Upper lobe of left lung (tissue), 6 donors: ENCODE measurements at regions not wholly inside any gene's neighbourhood (a gene's known extent, or its start where the extent isn't known, plus 50 kb on each side); places are given as distances from the start of the nearest gene placed in this dataset.
"Not testable (repeated sequence)": the region's sequence is repeated elsewhere in the genome, so short reads cannot be mapped to it uniquely, and the experiment has no call there.

Experiments used
- ATAC-seq, 2 donors: fragments of 200-7000 bp; cut with Tn5 transposase; one replicate each; pipeline ENCODE4 v1.9.1; 2022; ENCODE audit warnings: mild to moderate bottlenecking in 2 of 2, moderate library complexity in 2 of 2; ENCODE audit not compliant: low FRiP score in 2 of 2
- DNase-seq, 2 donors: peaks; one replicate each; pipeline ENCODE4 v3.0.0-alpha.2; 2019 to 2020
- H3K27ac ChIP-seq, 4 donors: fragments of 200-600 bp; sonication (generic); one replicate each; pipeline ENCODE4 v1.5.1; 2016 to 2019
- H3K27me3 ChIP-seq, 4 donors: fragments of 200-600 bp; sonication (generic); one replicate each; pipeline ENCODE4 v1.5.1; 2017 to 2019
- H3K36me3 ChIP-seq, 4 donors: fragments of 200-600 bp; sonication (generic); one replicate each; pipeline ENCODE4 v1.5.1; 2016 to 2019
- H3K4me1 ChIP-seq, 4 donors: fragments of 200-600 bp; sonication (generic); one replicate each; pipeline ENCODE4 v1.5.1; 2018 to 2019
- H3K4me3 ChIP-seq, 4 donors: fragments of 200-600 bp; sonication (generic); one replicate each; pipeline ENCODE4 v1.5.1; 2017 to 2019; ENCODE audit warnings: mild to moderate bottlenecking in 2 of 4, moderate library complexity in 1 of 4
- H3K9me3 ChIP-seq, 4 donors: fragments of 200-600 bp; sonication (generic); one replicate each; pipeline ENCODE4 v1.5.1; 2018 to 2019
- CTCF ChIP-seq, 6 experiments: fragments of 450-650 bp in 4 of 6; fragments of 200-600 bp in 2 of 6; sonication (generic) in 2 of 6; IDR thresholded peaks; one replicate each; pipeline ENCODE4 v1.5.1; 2016 to 2019; ENCODE audit warnings: antibody characterized with exemption in 6 of 6
- EP300 ChIP-seq, 4 donors: sonication (generic); formaldehyde crosslinking; IDR thresholded peaks; one replicate each; pipeline ENCODE4 v1.5.1; 2017; ENCODE audit warnings: antibody characterized with exemption in 4 of 4, control low read depth in 2 of 4
- POLR2A ChIP-seq, 4 donors: fragments of 450-650 bp; IDR thresholded peaks; one replicate each; pipeline ENCODE4 v1.5.1; 2016 to 2017; ENCODE audit warnings: antibody characterized with exemption in 4 of 4, mild to moderate bottlenecking in 2 of 4
- POLR2AphosphoS5 ChIP-seq, 2 donors: sonication (generic); formaldehyde crosslinking; IDR thresholded peaks; one replicate each; pipeline ENCODE4 v1.5.1; 2017; ENCODE audit warnings: antibody characterized with exemption in 2 of 2
- WGBS, 2 donors: methylation state at CpG; one replicate each; pipeline ENCODE4 v1.1.5; 2017 to 2018; 5-methylcytosine and 5-hydroxymethylcytosine counted together
- donor health status: DM: no; HTN: no; CAD: no; lungs with moderate emphysema.
- donor health status: DM: no; HTN: yes; CAD: no; lungs with severe emphysema.

- H3K27ac ChIP-seq = peak overlapping the region in 2 of 4 donors; percentile 51 to 61
- H3K27me3 ChIP-seq = no peaks in the 10 kb centered on the region
- ATAC-seq = no peak
- TF ChIP-seq EP300 (IDR thresholded peaks at IDR 0.05) = peak in 1 of 4 donors; percentile 28
- TF ChIP-seq CTCF (IDR thresholded peaks at IDR 0.05) = no peak
- peak; percentile 25 to 37 for TF ChIP-seq POLR2AphosphoS5 (IDR thresholded peaks at IDR 0.05)
- no peak for TF ChIP-seq POLR2A (IDR thresholded peaks at IDR 0.05)
- no peaks in the 10 kb centered on the region for H3K36me3 ChIP-seq
- no peak overlapping the region for H3K4me3 ChIP-seq
- WGBS, 2 donors = 61 to 74% methylated on average over 6 to 9 of the region's 9 CpGs
- DNase-seq = no peak
- no peaks in the 10 kb centered on the region for H3K4me1 ChIP-seq
- H3K9me3 ChIP-seq = peaks cover 0 to 10% (median 4%) of the 10 kb centered on the region in 4 donors
Measured at GRCh38 chr14:104405360-104406226, 174.0 kb upstream of the C14orf180 start.

- ATAC-seq = no peak
- Histone ChIP-seq H3K27me3 (no peaks in the 10 kb centered on the region), H3K36me3 (no peaks in the 10 kb centered on the region), H3K9me3 (peaks cover 0 to 10% (median 4%) of the 10 kb centered on the region in 4 donors), H3K4me1 (no peaks in the 10 kb centered on the region), H3K4me3 (no peak overlapping the region), H3K27ac (no peak overlapping the region)
- 77 to 86% methylated on average over 5 of the region's 5 CpGs for whole genome bisulfite sequencing, 2 donors
- DNase-seq = no peak
- TF ChIP-seq POLR2A (IDR thresholded peaks at IDR 0.05) = no peak
- TF ChIP-seq CTCF (IDR thresholded peaks at IDR 0.05) = no peak
- no peak for TF ChIP-seq POLR2AphosphoS5 (IDR thresholded peaks at IDR 0.05)
- TF ChIP-seq EP300 (IDR thresholded peaks at IDR 0.05) = no peak
Measured at GRCh38 chr14:104406831-104407230, 172.7 kb upstream of the C14orf180 start.

- 61 to 68% methylated on average over 1 of the region's 1 CpG for WGBS, 2 donors
- TF ChIP-seq EP300 (IDR thresholded peaks at IDR 0.05) (no peak), POLR2A (IDR thresholded peaks at IDR 0.05) (no peak), CTCF (IDR thresholded peaks at IDR 0.05) (no peak), POLR2AphosphoS5 (IDR thresholded peaks at IDR 0.05) (no peak)
- Histone ChIP-seq H3K4me1 (no peaks in the 10 kb centered on the region), H3K36me3 (no peaks in the 10 kb centered on the region), H3K4me3 (no peak overlapping the region), H3K9me3 (no peaks in the 10 kb centered on the region), H3K27me3 (no peaks in the 10 kb centered on the region), H3K27ac (no peak overlapping the region)
- DNase-seq (no peak), ATAC-seq (no peak)
Measured at GRCh38 chr14:104416383-104416782, 163.2 kb upstream of the C14orf180 start.

GRCh38 chr14:104419865-104420505 is 159.6 kb upstream of the C14orf180 start:
- no peaks in the 10 kb centered on the region for H3K36me3 ChIP-seq
- 53 to 59% methylated on average over 6 of the region's 6 CpGs for WGBS, 2 donors
- peaks cover 0 to 6% (median 2%) of the 10 kb centered on the region in 4 donors for H3K4me1 ChIP-seq
- H3K27me3 ChIP-seq = no peaks in the 10 kb centered on the region
- no peak for TF ChIP-seq POLR2AphosphoS5 (IDR thresholded peaks at IDR 0.05)
- no peak for TF ChIP-seq CTCF (IDR thresholded peaks at IDR 0.05)
- no peak for TF ChIP-seq EP300 (IDR thresholded peaks at IDR 0.05)
- no peak for TF ChIP-seq POLR2A (IDR thresholded peaks at IDR 0.05)
- H3K4me3 ChIP-seq = no peak overlapping the region
- no peak for ATAC-seq
- no peaks in the 10 kb centered on the region for H3K9me3 ChIP-seq
- H3K27ac ChIP-seq = no peak overlapping the region
- no peak for DNase-seq

GRCh38 chr14:104420523-104420922 is 159.0 kb upstream of the C14orf180 start:
- not testable (repeated sequence) for H3K4me1 ChIP-seq, H3K27ac ChIP-seq, H3K9me3 ChIP-seq, H3K36me3 ChIP-seq, H3K4me3 ChIP-seq, ATAC-seq, H3K27me3 ChIP-seq, DNase-seq
- 83 to 87% methylated on average over 2 to 3 of the region's 3 CpGs for WGBS, 2 donors
